ENCODE measurements at regions not wholly inside any gene's neighbourhood (a gene's known extent, or its start where the extent isn't known, plus 50 kb on each side); places are given as distances from the start of the nearest gene placed in this dataset.

GRCh38 chr1:173421286-173421685 is 55.8 kb upstream of the PRDX6 start:
- H3K9me3 Mint-ChIP-seq (ENCODE audit: low read depth), result no peaks in the 10 kb centered on the region
- no peak for DNase-seq (ENCODE audit: low spot score, unreplicated experiment)
- H3K4me1 Mint-ChIP-seq (ENCODE audit: low read depth), result peaks cover 3% of the 10 kb centered on the region
- TF ChIP-seq CTCF (IDR thresholded peaks at IDR 0.05; ENCODE audit: unreplicated experiment), result no peak
- no peaks in the 10 kb centered on the region for H3K27me3 Mint-ChIP-seq
- no peak overlapping the region for H3K4me3 Mint-ChIP-seq (ENCODE audit: low read depth)
- no peaks in the 10 kb centered on the region for H3K36me3 Mint-ChIP-seq (ENCODE audit: insufficient read depth)
- H3K27ac Mint-ChIP-seq, result no peak overlapping the region

GRCh38 chr1:173421789-173422188 is 55.3 kb upstream of the PRDX6 start:
- TF ChIP-seq CTCF (IDR thresholded peaks at IDR 0.05; ENCODE audit: unreplicated experiment), result no peak
- Mint-ChIP-seq H3K4me1 (ENCODE audit: low read depth) (peaks cover 3% of the 10 kb centered on the region), H3K9me3 (ENCODE audit: low read depth) (no peaks in the 10 kb centered on the region), H3K27ac (no peak overlapping the region), H3K4me3 (ENCODE audit: low read depth) (no peak overlapping the region), H3K27me3 (no peaks in the 10 kb centered on the region), H3K36me3 (ENCODE audit: insufficient read depth) (no peaks in the 10 kb centered on the region)
- no peak for DNase-seq (ENCODE audit: low spot score, unreplicated experiment)

- Mint-ChIP-seq H3K27me3 (no peaks in the 10 kb centered on the region), H3K4me1 (ENCODE audit: low read depth) (peaks cover 6% of the 10 kb centered on the region), H3K4me3 (ENCODE audit: low read depth) (no peak overlapping the region), H3K9me3 (ENCODE audit: low read depth) (no peaks in the 10 kb centered on the region), H3K27ac (no peak overlapping the region), H3K36me3 (ENCODE audit: insufficient read depth) (no peaks in the 10 kb centered on the region)
- TF ChIP-seq CTCF (IDR thresholded peaks at IDR 0.05; ENCODE audit: unreplicated experiment), result no peak
- no peak for DNase-seq (ENCODE audit: low spot score, unreplicated experiment)
Measured at GRCh38 chr1:173422456-173422976, 54.6 kb upstream of the PRDX6 start.

GRCh38 chr1:173423291-173423690 is 53.8 kb upstream of the PRDX6 start:
- H3K27me3 Mint-ChIP-seq, result no peaks in the 10 kb centered on the region
- no peak overlapping the region for H3K4me3 Mint-ChIP-seq (ENCODE audit: low read depth)
- H3K27ac Mint-ChIP-seq, result no peak overlapping the region
- H3K4me1 Mint-ChIP-seq (ENCODE audit: low read depth), result peaks cover 6% of the 10 kb centered on the region
- H3K36me3 Mint-ChIP-seq (ENCODE audit: insufficient read depth), result no peaks in the 10 kb centered on the region
- no peak for DNase-seq (ENCODE audit: low spot score, unreplicated experiment)
- TF ChIP-seq CTCF (IDR thresholded peaks at IDR 0.05; ENCODE audit: unreplicated experiment), result no peak
- H3K9me3 Mint-ChIP-seq (ENCODE audit: low read depth), result no peaks in the 10 kb centered on the region

- no peak for DNase-seq (ENCODE audit: low spot score, unreplicated experiment)
- Mint-ChIP-seq H3K9me3 (ENCODE audit: low read depth) (no peaks in the 10 kb centered on the region), H3K36me3 (ENCODE audit: insufficient read depth) (no peaks in the 10 kb centered on the region), H3K4me3 (ENCODE audit: low read depth) (no peak overlapping the region), H3K27me3 (no peaks in the 10 kb centered on the region), H3K27ac (no peak overlapping the region), H3K4me1 (ENCODE audit: low read depth) (peaks cover 6% of the 10 kb centered on the region)
- TF ChIP-seq CTCF (IDR thresholded peaks at IDR 0.05; ENCODE audit: unreplicated experiment), result no peak
Measured at GRCh38 chr1:173424143-173424542, 53.0 kb upstream of the PRDX6 start.

All from progenitor cell of endocrine pancreas (in vitro differentiated cells).